Loucy (cell line): ENCODE measurements at regions not wholly inside any gene's neighbourhood (a gene's known extent, or its start where the extent isn't known, plus 50 kb on each side); places are given as distances from the start of the nearest gene placed in this dataset.

Experiments used
- EZH2phosphoT487 ChIP-seq: fragments of 200-600 bp; IDR thresholded peaks from 2 replicates; pipeline ENCODE4 v1.6.1; 2018; ENCODE audit warnings: antibody characterized with exemption, mild to moderate bottlenecking, moderate library complexity, borderline replicate concordance
- TF ChIP-seq, protein P1 (sequence below): fragments of 200-600 bp; sonication (generic); conservative IDR thresholded peaks from 2 replicates; pipeline ENCODE4 v1.5.1; 2014; ENCODE audit warnings: mild to moderate bottlenecking, antibody characterized with exemption, low read length

DNA sequence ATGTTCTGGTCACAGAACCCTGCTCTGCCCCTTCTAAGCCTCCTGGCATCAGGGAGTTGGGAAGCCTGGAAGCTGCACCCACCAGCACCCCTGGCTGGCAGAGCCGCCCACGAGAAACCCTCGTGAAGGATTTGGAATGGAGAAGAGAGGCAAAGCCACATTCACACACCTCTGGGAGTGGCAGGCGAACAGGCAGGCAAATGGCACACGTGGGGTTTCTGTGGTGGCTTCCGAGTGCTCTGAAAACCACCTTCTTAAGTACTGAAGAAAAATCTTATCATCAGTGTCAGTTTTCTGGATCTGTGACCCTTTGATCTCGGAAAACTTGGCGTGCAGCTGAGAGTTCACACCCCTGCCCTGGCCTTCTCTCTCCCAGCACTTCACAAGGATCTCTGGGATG lies 442.2 kb upstream of the FRG1 start:
- TF ChIP-seq, protein P1, sequence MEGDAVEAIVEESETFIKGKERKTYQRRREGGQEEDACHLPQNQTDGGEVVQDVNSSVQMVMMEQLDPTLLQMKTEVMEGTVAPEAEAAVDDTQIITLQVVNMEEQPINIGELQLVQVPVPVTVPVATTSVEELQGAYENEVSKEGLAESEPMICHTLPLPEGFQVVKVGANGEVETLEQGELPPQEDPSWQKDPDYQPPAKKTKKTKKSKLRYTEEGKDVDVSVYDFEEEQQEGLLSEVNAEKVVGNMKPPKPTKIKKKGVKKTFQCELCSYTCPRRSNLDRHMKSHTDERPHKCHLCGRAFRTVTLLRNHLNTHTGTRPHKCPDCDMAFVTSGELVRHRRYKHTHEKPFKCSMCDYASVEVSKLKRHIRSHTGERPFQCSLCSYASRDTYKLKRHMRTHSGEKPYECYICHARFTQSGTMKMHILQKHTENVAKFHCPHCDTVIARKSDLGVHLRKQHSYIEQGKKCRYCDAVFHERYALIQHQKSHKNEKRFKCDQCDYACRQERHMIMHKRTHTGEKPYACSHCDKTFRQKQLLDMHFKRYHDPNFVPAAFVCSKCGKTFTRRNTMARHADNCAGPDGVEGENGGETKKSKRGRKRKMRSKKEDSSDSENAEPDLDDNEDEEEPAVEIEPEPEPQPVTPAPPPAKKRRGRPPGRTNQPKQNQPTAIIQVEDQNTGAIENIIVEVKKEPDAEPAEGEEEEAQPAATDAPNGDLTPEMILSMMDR = no peak
- no peak for TF ChIP-seq EZH2phosphoT487
